Parathyroid adenoma (tissue), 2 donors: ENCODE measurements at regions not wholly inside any gene's neighbourhood (a gene's known extent, or its start where the extent isn't known, plus 50 kb on each side); places are given as distances from the start of the nearest gene placed in this dataset.

Experiments used
- H2AFZ ChIP-seq: fragments of 300-600 bp; sonication (generic); one replicate; pipeline ENCODE4 v1.7.0; 2017; ENCODE audit warnings: antibody characterized with exemption, mild to moderate bottlenecking
- H3K27ac ChIP-seq: fragments of 300-600 bp; sonication (generic); one replicate; pipeline ENCODE4 v1.7.0; 2017
- H3K27me3 ChIP-seq: fragments of 300-600 bp; sonication (generic); one replicate; pipeline ENCODE4 v1.7.0; 2017; ENCODE audit warnings: low read length; ENCODE audit not compliant: control insufficient read depth, insufficient read depth
- H3K36me3 ChIP-seq: fragments of 300-600 bp; sonication (generic); one replicate; pipeline ENCODE4 v1.7.0; 2017; ENCODE audit warnings: low read length; ENCODE audit not compliant: control insufficient read depth, insufficient read depth
- H3K4me1 ChIP-seq: fragments of 300-600 bp; sonication (generic); one replicate; pipeline ENCODE4 v1.7.0; 2017; ENCODE audit warnings: control low read depth
- H3K4me2 ChIP-seq: fragments of 300-600 bp; sonication (generic); one replicate; pipeline ENCODE4 v1.7.0; 2017; ENCODE audit warnings: low read length
- H3K4me3 ChIP-seq: fragments of 300-600 bp; sonication (generic); one replicate; pipeline ENCODE4 v1.7.0; 2017; ENCODE audit warnings: low read depth, low read length
- H3K79me2 ChIP-seq: fragments of 300-600 bp; sonication (generic); one replicate; pipeline ENCODE4 v1.7.0; 2017; ENCODE audit warnings: control low read depth
- H3K9ac ChIP-seq: fragments of 300-600 bp; sonication (generic); one replicate; pipeline ENCODE4 v1.7.0; 2017; ENCODE audit warnings: mild to moderate bottlenecking
- H3K9me3 ChIP-seq: fragments of 300-600 bp; sonication (generic); one replicate; pipeline ENCODE4 v1.7.0; 2017; ENCODE audit warnings: low read length; ENCODE audit not compliant: control insufficient read depth
- CTCF ChIP-seq: fragments of 300-600 bp; sonication (generic); IDR thresholded peaks from one replicate; pipeline ENCODE4 v1.7.0; 2017; ENCODE audit warnings: antibody characterized with exemption, mild to moderate bottlenecking
- donor health status: primary hyperparathyroidism.

- H3K27me3 ChIP-seq: no peaks in the 10 kb centered on the region
- H3K36me3 ChIP-seq: no peaks in the 10 kb centered on the region
- no peak overlapping the region for H3K27ac ChIP-seq
- no peak overlapping the region for H2AFZ ChIP-seq
- no peaks in the 10 kb centered on the region for H3K9me3 ChIP-seq
- no peaks in the 10 kb centered on the region for H3K79me2 ChIP-seq
- TF ChIP-seq CTCF: no peak
- H3K4me2 ChIP-seq: no peak overlapping the region
- no peaks in the 10 kb centered on the region for H3K4me1 ChIP-seq
- no peak overlapping the region for H3K9ac ChIP-seq
- no peak overlapping the region for H3K4me3 ChIP-seq
Measured at GRCh38 chr1:209446356-209446755, 137.2 kb upstream of the CAMK1G start.

- H3K9ac ChIP-seq: no peak overlapping the region
- no peaks in the 10 kb centered on the region for H3K27me3 ChIP-seq
- no peaks in the 10 kb centered on the region for H3K79me2 ChIP-seq
- no peaks in the 10 kb centered on the region for H3K36me3 ChIP-seq
- H3K4me3 ChIP-seq: no peak overlapping the region
- no peak for TF ChIP-seq CTCF
- H3K27ac ChIP-seq: no peak overlapping the region
- no peak overlapping the region for H3K4me2 ChIP-seq
- H2AFZ ChIP-seq: no peak overlapping the region
- no peaks in the 10 kb centered on the region for H3K9me3 ChIP-seq
- no peaks in the 10 kb centered on the region for H3K4me1 ChIP-seq
Measured at GRCh38 chr1:209454340-209454994, 129.0 kb upstream of the CAMK1G start.

GRCh38 chr1:209455145-209455544, 128.4 kb upstream of the CAMK1G start:
- H3K9ac ChIP-seq: no peak overlapping the region
- H3K79me2 ChIP-seq: no peaks in the 10 kb centered on the region
- H3K27me3 ChIP-seq: no peaks in the 10 kb centered on the region
- no peaks in the 10 kb centered on the region for H3K9me3 ChIP-seq
- no peaks in the 10 kb centered on the region for H3K36me3 ChIP-seq
- H2AFZ ChIP-seq: no peak overlapping the region
- no peak for TF ChIP-seq CTCF
- H3K27ac ChIP-seq: no peak overlapping the region
- no peaks in the 10 kb centered on the region for H3K4me1 ChIP-seq
- no peak overlapping the region for H3K4me2 ChIP-seq
- H3K4me3 ChIP-seq: no peak overlapping the region

- no peak overlapping the region for H3K4me2 ChIP-seq
- H3K27ac ChIP-seq: no peak overlapping the region
- no peaks in the 10 kb centered on the region for H3K36me3 ChIP-seq
- no peaks in the 10 kb centered on the region for H3K79me2 ChIP-seq
- no peak overlapping the region for H2AFZ ChIP-seq
- TF ChIP-seq CTCF: no peak
- no peaks in the 10 kb centered on the region for H3K9me3 ChIP-seq
- H3K4me3 ChIP-seq: no peak overlapping the region
- no peaks in the 10 kb centered on the region for H3K27me3 ChIP-seq
- no peak overlapping the region for H3K9ac ChIP-seq
- no peaks in the 10 kb centered on the region for H3K4me1 ChIP-seq
Measured at GRCh38 chr1:209455661-209456358, 127.7 kb upstream of the CAMK1G start.

GRCh38 chr1:209456878-209457277, 126.6 kb upstream of the CAMK1G start:
- Histone ChIP-seq H2AFZ (no peak overlapping the region), H3K27ac (no peak overlapping the region), H3K79me2 (no peaks in the 10 kb centered on the region), H3K9ac (no peak overlapping the region), H3K9me3 (no peaks in the 10 kb centered on the region), H3K4me3 (no peak overlapping the region), H3K4me2 (no peak overlapping the region), H3K4me1 (no peaks in the 10 kb centered on the region), H3K27me3 (no peaks in the 10 kb centered on the region), H3K36me3 (no peaks in the 10 kb centered on the region)
- TF ChIP-seq CTCF: no peak
